ENCODE measurements at regions not wholly inside any gene's neighbourhood (a gene's known extent, or its start where the extent isn't known, plus 50 kb on each side); places are given as distances from the start of the nearest gene placed in this dataset.
A peak's percentile ranks its signal among the peaks of the same experiment; 100 is the strongest.
"Not testable (repeated sequence)": the region's sequence is repeated elsewhere in the genome, so short reads cannot be mapped to it uniquely, and the experiment has no call there.

DNA sequence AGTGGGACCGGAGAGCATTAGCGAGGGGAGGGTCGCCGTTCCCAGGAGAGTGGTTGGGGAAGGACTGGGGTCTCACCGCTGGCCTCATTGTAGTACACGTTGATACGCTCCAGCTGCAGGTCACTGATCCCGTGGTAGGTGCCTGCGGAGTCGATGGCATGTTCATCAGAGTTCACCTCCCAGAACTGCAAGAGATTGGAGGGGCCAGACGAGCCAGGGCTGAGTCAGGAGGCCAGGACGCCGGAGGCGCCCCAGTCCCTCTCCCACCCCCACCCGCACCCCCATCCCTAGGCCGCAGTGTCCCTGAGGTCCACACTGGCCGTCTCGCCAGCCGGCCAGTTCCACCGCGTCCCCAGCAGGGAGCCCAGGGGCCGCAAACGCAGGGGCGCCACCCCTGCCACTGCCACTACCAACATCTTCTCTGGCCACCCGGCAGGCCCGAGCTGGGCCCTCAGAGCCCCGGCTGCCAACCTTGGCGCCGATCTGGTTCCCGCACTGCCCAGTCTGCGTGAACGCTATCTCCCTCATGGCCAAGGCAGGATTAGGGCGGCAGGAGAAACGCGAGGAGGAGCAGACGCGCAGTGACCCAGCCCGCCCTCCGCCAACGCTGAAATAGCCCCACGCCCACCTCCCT is 144.2 kb downstream of the ALG10 start:
- no peak for FAIRE-seq
- no peaks in the 10 kb centered on the region for H3K4me1 ChIP-seq (ENCODE audit: control insufficient read depth in 2 of 3, insufficient read depth in 2 of 3, low read depth in 1 of 3, low read length in 3 of 3)
- no peak overlapping the region for H3K27ac ChIP-seq (ENCODE audit: low read depth in 2 of 2, low read length in 2 of 2)
- no peaks in the 10 kb centered on the region for H3K9me3 ChIP-seq (ENCODE audit: control insufficient read depth in 2 of 3, insufficient read depth in 1 of 3, low read length in 3 of 3)
- intact Hi-C loops (cut with DNase I) = no loop called here
- no peaks in the 10 kb centered on the region for H3K36me3 ChIP-seq (ENCODE audit: control insufficient read depth in 2 of 3, insufficient read depth in 3 of 3, low read length in 3 of 3)
- H3K9ac ChIP-seq (ENCODE audit: low read length in 3 of 3) = no peak overlapping the region
- H3K27me3 ChIP-seq (ENCODE audit: control insufficient read depth, insufficient read depth, low read length) = no peaks in the 10 kb centered on the region
- no peak overlapping the region for H3K4me3 ChIP-seq (ENCODE audit: low read length in 3 of 3)
- TF ChIP-seq, protein P1, sequence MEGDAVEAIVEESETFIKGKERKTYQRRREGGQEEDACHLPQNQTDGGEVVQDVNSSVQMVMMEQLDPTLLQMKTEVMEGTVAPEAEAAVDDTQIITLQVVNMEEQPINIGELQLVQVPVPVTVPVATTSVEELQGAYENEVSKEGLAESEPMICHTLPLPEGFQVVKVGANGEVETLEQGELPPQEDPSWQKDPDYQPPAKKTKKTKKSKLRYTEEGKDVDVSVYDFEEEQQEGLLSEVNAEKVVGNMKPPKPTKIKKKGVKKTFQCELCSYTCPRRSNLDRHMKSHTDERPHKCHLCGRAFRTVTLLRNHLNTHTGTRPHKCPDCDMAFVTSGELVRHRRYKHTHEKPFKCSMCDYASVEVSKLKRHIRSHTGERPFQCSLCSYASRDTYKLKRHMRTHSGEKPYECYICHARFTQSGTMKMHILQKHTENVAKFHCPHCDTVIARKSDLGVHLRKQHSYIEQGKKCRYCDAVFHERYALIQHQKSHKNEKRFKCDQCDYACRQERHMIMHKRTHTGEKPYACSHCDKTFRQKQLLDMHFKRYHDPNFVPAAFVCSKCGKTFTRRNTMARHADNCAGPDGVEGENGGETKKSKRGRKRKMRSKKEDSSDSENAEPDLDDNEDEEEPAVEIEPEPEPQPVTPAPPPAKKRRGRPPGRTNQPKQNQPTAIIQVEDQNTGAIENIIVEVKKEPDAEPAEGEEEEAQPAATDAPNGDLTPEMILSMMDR (IDR thresholded peaks at IDR 0.05; ENCODE audit: borderline replicate concordance, extremely low read depth, insufficient read depth) = no peak
- peak in 1 of 5 donors; percentile 64 for DNase-seq

DNA sequence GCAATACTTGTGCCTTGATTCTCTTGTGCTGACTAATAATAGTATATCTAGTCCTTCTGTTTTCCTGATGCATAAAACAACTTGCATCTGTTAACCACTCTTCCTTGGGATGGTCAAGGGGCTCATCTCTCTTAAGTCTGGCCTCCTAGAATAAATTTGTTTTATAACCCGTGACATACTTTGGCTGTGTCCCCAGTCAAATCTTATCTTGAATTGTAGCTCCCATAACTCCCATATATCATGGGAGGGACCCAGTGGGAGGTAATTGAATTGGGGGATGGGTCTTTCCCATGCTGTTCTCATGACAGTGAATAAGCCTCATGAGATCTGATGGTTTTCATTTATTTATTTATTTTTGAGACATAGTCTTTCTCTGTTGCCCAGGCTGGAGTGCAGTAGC is 146.2 kb downstream of the ALG10 start:
- H3K36me3 ChIP-seq (ENCODE audit: control insufficient read depth in 2 of 3, insufficient read depth in 3 of 3, low read length in 3 of 3); H3K4me1 ChIP-seq (ENCODE audit: control insufficient read depth in 2 of 3, insufficient read depth in 2 of 3, low read depth in 1 of 3, low read length in 3 of 3); H3K4me3 ChIP-seq (ENCODE audit: low read length in 3 of 3); H3K9ac ChIP-seq (ENCODE audit: low read length in 3 of 3); intact Hi-C loops (cut with DNase I); H3K9me3 ChIP-seq (ENCODE audit: control insufficient read depth in 2 of 3, insufficient read depth in 1 of 3, low read length in 3 of 3); DNase-seq; H3K27ac ChIP-seq (ENCODE audit: low read depth in 2 of 2, low read length in 2 of 2); H3K27me3 ChIP-seq (ENCODE audit: control insufficient read depth, insufficient read depth, low read length); FAIRE-seq: not testable (repeated sequence)

DNA sequence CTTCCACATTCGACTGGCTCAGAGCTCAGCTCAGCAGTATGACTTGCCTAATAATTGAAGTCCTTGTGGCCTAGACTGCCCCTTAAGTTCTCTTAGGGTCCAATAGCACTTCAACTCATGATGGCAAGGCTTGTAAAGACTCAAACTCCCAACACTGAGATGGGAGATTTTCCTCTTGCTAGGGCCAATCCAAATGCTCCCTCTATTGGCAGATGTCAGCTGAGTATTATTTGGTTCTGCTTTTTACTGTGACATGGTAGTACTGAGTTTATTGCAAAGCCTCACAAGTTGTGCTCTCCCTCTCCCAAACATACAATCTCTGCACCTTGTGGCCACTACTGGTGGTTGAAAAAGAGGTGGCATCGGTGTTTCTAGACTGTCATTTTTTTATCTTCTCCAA is 164.2 kb downstream of the ALG10 start:
- DNase-seq (no peak), FAIRE-seq (no peak)
- H3K27ac ChIP-seq (ENCODE audit: low read depth in 2 of 2, low read length in 2 of 2) = no peak overlapping the region
- intact Hi-C loops (cut with DNase I) = no loop called here
- H3K9me3 ChIP-seq (ENCODE audit: control insufficient read depth in 2 of 3, insufficient read depth in 1 of 3, low read length in 3 of 3) = no peaks in the 10 kb centered on the region
- H3K27me3 ChIP-seq (ENCODE audit: control insufficient read depth, insufficient read depth, low read length) = no peaks in the 10 kb centered on the region
- H3K9ac ChIP-seq (ENCODE audit: low read length in 3 of 3) = no peak overlapping the region
- TF ChIP-seq, protein P1 (IDR thresholded peaks at IDR 0.05; ENCODE audit: borderline replicate concordance, extremely low read depth, insufficient read depth) = no peak
- H3K4me1 ChIP-seq (ENCODE audit: control insufficient read depth in 2 of 3, insufficient read depth in 2 of 3, low read depth in 1 of 3, low read length in 3 of 3) = no peaks in the 10 kb centered on the region
- H3K36me3 ChIP-seq (ENCODE audit: control insufficient read depth in 2 of 3, insufficient read depth in 3 of 3, low read length in 3 of 3) = no peaks in the 10 kb centered on the region
- H3K4me3 ChIP-seq (ENCODE audit: low read length in 3 of 3) = no peak overlapping the region

DNA sequence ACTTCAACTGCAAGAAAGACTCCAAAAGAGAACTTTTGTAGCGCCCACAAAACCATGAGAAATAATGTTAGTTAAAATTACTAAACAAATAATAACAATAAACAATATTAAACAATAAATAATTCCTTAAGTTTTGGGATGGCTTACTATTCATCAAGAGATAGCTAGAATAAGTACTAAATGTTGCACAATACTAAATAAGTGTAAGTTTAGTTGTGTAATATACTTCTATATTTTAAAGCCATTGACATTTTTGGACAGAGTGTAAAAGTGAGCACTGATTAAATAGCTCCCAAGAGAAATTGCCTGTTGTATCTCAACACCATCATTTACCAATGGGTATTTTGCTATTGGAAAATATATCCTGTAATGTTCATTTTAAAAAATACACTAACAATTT is 166.7 kb downstream of the ALG10 start:
- intact Hi-C loops (cut with DNase I) = no loop called here
- no peak for DNase-seq
- H3K9ac ChIP-seq (ENCODE audit: low read length in 3 of 3) = no peak overlapping the region
- H3K27me3 ChIP-seq (ENCODE audit: control insufficient read depth, insufficient read depth, low read length) = no peaks in the 10 kb centered on the region
- no peaks in the 10 kb centered on the region for H3K36me3 ChIP-seq (ENCODE audit: control insufficient read depth in 2 of 3, insufficient read depth in 3 of 3, low read length in 3 of 3)
- H3K27ac ChIP-seq (ENCODE audit: low read depth in 2 of 2, low read length in 2 of 2) = no peak overlapping the region
- no peaks in the 10 kb centered on the region for H3K9me3 ChIP-seq (ENCODE audit: control insufficient read depth in 2 of 3, insufficient read depth in 1 of 3, low read length in 3 of 3)
- FAIRE-seq = no peak
- H3K4me1 ChIP-seq (ENCODE audit: control insufficient read depth in 2 of 3, insufficient read depth in 2 of 3, low read depth in 1 of 3, low read length in 3 of 3) = no peaks in the 10 kb centered on the region
- TF ChIP-seq, protein P1 (IDR thresholded peaks at IDR 0.05; ENCODE audit: borderline replicate concordance, extremely low read depth, insufficient read depth) = no peak
- no peak overlapping the region for H3K4me3 ChIP-seq (ENCODE audit: low read length in 3 of 3)
